Endothelial cell of umbilical vein (primary cell): ENCODE measurements at regions not wholly inside any gene's neighbourhood (a gene's known extent, or its start where the extent isn't known, plus 50 kb on each side); places are given as distances from the start of the nearest gene placed in this dataset.

ENCODE experiments used
- BruUV-seq: library from RNA; stranded (reverse); fragments of 400-500 nt; replicated peaks from 2 replicates; lab custom pipeline; 2021; lab: Mats Ljungman, UMichigan
- CTCF ChIA-PET: fragments of 300-600, 350-600 bp; sonication (Branson Sonifier 250); formaldehyde crosslinking; loops from one replicate; lab custom pipeline; 2021; ENCODE audit warnings: antibody characterized with exemption, inconsistent platforms; lab: Charles Lee
- POLR2A ChIA-PET: fragments of 300-600, 350-600 bp; sonication (Branson Sonifier 250); formaldehyde crosslinking; loops from one replicate; lab custom pipeline; 2021; ENCODE audit warnings: antibody characterized with exemption, inconsistent platforms; lab: Charles Lee
- DNase-seq: peaks from one replicate; pipeline ENCODE4 v3.0.0-alpha.2; 2011; ENCODE audit warnings: low read depth, low spot score
- FAIRE-seq: peaks from 2 replicates; lab custom pipeline; 2011; peaks lifted over from hg19 to GRCh38; lab: Jason Lieb, UNC
- H2AFZ ChIP-seq: 2 replicates; pipeline ENCODE4 v1.6.0; 2012; ENCODE audit warnings: low read depth, low read length, control low read depth, inconsistent platforms
- H3K27ac ChIP-seq: 2 replicates; pipeline ENCODE4 v1.5.1; 2011; ENCODE audit warnings: low read depth, mild to moderate bottlenecking, control low read depth, low read length, moderate library complexity; ENCODE audit not compliant: insufficient read depth
- H3K27me3 ChIP-seq, 2 experiments: 2 replicates each; pipeline versions ENCODE4 v1.6.0 to v1.6.1; 2011; ENCODE audit warnings: low read length in 2 of 2, mixed read lengths in 1 of 2; ENCODE audit not compliant: control insufficient read depth in 2 of 2, insufficient read depth in 2 of 2
- H3K36me3 ChIP-seq, 2 experiments: 2 replicates in 1 of 2; 3 replicates in 1 of 2; pipeline ENCODE4 v1.5.1; 2011; ENCODE audit warnings: low read length in 2 of 2, mild to moderate bottlenecking in 1 of 2, moderate library complexity in 1 of 2; ENCODE audit not compliant: control insufficient read depth in 2 of 2, insufficient read depth in 2 of 2; ENCODE audit errors: extremely low read depth in 1 of 2
- H3K4me1 ChIP-seq: 3 replicates; pipeline ENCODE4 v1.5.1; 2011; ENCODE audit warnings: mild to moderate bottlenecking, low read length; ENCODE audit not compliant: control insufficient read depth, insufficient read depth; ENCODE audit errors: extremely low read depth
- H3K4me2 ChIP-seq: 2 replicates; pipeline ENCODE4 v1.6.1; 2011; ENCODE audit warnings: low read length, control low read depth, mixed read lengths; ENCODE audit not compliant: insufficient read depth
- H3K4me3 ChIP-seq, 3 experiments: fragments of 200-600 bp in 1 of 3; sonication (generic), shearing (Covaris generic) in 1 of 3; replicated peaks in 1 of 3; 2 replicates each; pipeline ENCODE4 v1.5.1; 2011 to 2016; ENCODE audit warnings: control low read depth in 3 of 3, low read length in 3 of 3, mild to moderate bottlenecking in 2 of 3, inconsistent platforms in 1 of 3, low read depth in 1 of 3, moderate library complexity in 1 of 3; ENCODE audit not compliant: insufficient read depth in 1 of 3
- H3K79me2 ChIP-seq: 2 replicates; pipeline ENCODE4 v1.6.0; 2012; ENCODE audit warnings: low read length, inconsistent platforms; ENCODE audit not compliant: control insufficient read depth, insufficient read depth
- H3K9ac ChIP-seq: replicated peaks from 2 replicates; pipeline ENCODE3; 2011; ENCODE audit warnings: low read length, control low read depth; ENCODE audit not compliant: insufficient read depth; ENCODE audit errors: extremely low read depth
- H3K9me1 ChIP-seq: replicated peaks from 3 replicates; pipeline ENCODE4 v1.6.0; 2011; ENCODE audit warnings: mild to moderate bottlenecking, low read length; ENCODE audit not compliant: control insufficient read depth, insufficient read depth; ENCODE audit errors: extremely low read depth
- H3K9me3 ChIP-seq: replicated peaks from 2 replicates; pipeline ENCODE4 v1.5.1; 2012; ENCODE audit warnings: low read length, inconsistent platforms; ENCODE audit not compliant: control insufficient read depth, insufficient read depth
- H4K20me1 ChIP-seq: replicated peaks from 2 replicates; pipeline ENCODE3; 2011; ENCODE audit warnings: mild to moderate bottlenecking, low read length; ENCODE audit not compliant: control insufficient read depth, insufficient read depth; ENCODE audit errors: extremely low read depth
- EZH2 ChIP-seq: IDR thresholded peaks from 2 replicates; pipeline ENCODE4 v1.6.1; 2012; ENCODE audit warnings: borderline replicate concordance, low read depth, mild to moderate bottlenecking, moderate library complexity, low read length, inconsistent platforms; ENCODE audit not compliant: severe bottlenecking
- FOS ChIP-seq: IDR thresholded peaks from 2 replicates; pipeline ENCODE4 v1.6.1; 2011; ENCODE audit warnings: mild to moderate bottlenecking, low read length, moderate library complexity, borderline replicate concordance; ENCODE audit not compliant: insufficient read depth
- GATA2 ChIP-seq: IDR thresholded peaks from 2 replicates; pipeline ENCODE4 v1.7.0; 2011; ENCODE audit warnings: low read depth, mild to moderate bottlenecking, moderate library complexity, mixed read lengths, low read length; ENCODE audit not compliant: insufficient read length, insufficient read depth
- JUN ChIP-seq: IDR thresholded peaks from 2 replicates; pipeline ENCODE4 v1.6.1; 2011; ENCODE audit warnings: borderline replicate concordance, low read depth; ENCODE audit not compliant: insufficient read length, insufficient read depth
- MYC ChIP-seq: IDR thresholded peaks from one replicate; pipeline ENCODE4 v1.6.1; 2011; ENCODE audit warnings: mild to moderate bottlenecking, low read depth, low read length
- POLR2A ChIP-seq: IDR thresholded peaks from 2 replicates; pipeline ENCODE4 v1.6.1; 2012; ENCODE audit warnings: low read depth, mild to moderate bottlenecking, control low read depth, low read length
- POLR2AphosphoS5 ChIP-seq: IDR thresholded peaks from 2 replicates; pipeline ENCODE4 v1.6.1; 2012; ENCODE audit warnings: low read depth, mild to moderate bottlenecking, control low read depth, low read length, moderate library complexity; ENCODE audit not compliant: insufficient read depth
- dilution Hi-C: fragments of 300-500 bp; cut with MboI; formaldehyde crosslinking; loops from one replicate; pipeline ENCODE4 v1.15.0; 2019; ENCODE audit warnings: low sequenced_read_pairs; ENCODE audit not compliant: extremely low pct_ligation_motif_present
- intact Hi-C: fragments of 100-400 bp; cut with micrococcal nuclease; formaldehyde crosslinking; loops from one replicate; pipeline ENCODE4 v1.10.0; 2022
- TF ChIP-seq, protein P1 (sequence below), 2 donors: IDR thresholded peaks; 1 replicate in 1 of 2; 2 replicates in 1 of 2; pipeline ENCODE4 v1.5.1; 2011; ENCODE audit warnings: low read length in 2 of 2, mild to moderate bottlenecking in 2 of 2, moderate library complexity in 2 of 2, control low read depth in 1 of 2, inconsistent platforms in 1 of 2, low read depth in 1 of 2; ENCODE audit not compliant: insufficient read depth in 1 of 2; ENCODE audit errors: extremely low read depth in 1 of 2
- TF ChIP-seq, protein P2 (sequence below): IDR thresholded peaks from 2 replicates; pipeline ENCODE4 v1.6.1; 2011; ENCODE audit not compliant: insufficient read depth, insufficient read length

DNA sequence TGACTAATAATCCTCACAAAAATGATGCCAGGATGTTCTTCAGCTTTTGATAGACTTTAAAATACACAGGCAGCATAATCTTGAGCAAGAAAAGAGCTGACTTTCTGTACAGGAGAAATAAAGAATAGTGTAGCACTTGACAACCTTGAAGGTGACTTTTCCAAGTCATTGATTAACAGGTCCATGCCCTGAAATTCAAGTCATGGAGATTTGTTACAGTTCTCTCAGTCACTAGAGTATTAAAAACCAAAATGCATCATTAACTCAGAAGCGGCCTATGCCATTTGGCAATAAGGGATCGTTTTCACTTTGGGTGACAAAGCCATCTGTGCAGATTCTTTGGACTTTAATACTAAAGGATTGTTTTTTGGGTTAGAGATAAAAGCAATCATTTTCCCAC lies 692.7 kb upstream of the SGO1 start:
- H3K9me3 ChIP-seq: no peaks in the 10 kb centered on the region
- intact Hi-C loops: no loop called here
- dilution Hi-C loops: no loop called here
- H3K9ac ChIP-seq: no peak overlapping the region
- POLR2A ChIA-PET: no interaction called here
- H2AFZ ChIP-seq: no peak overlapping the region
- H3K27me3 ChIP-seq: no peaks in the 10 kb centered on the region
- no peak overlapping the region for H3K4me3 ChIP-seq
- no peaks in the 10 kb centered on the region for H4K20me1 ChIP-seq
- CTCF ChIA-PET: no interaction called here
- H3K4me1 ChIP-seq: no peaks in the 10 kb centered on the region
- FAIRE-seq (no peak), DNase-seq (no peak)
- H3K4me2 ChIP-seq: no peak overlapping the region
- no peaks in the 10 kb centered on the region for H3K36me3 ChIP-seq
- H3K9me1 ChIP-seq: no peaks in the 10 kb centered on the region
- H3K27ac ChIP-seq: no peak overlapping the region
- BruUV-seq: no TSS peak
- TF ChIP-seq GATA2 (no peak), FOS (no peak), MYC (no peak), POLR2AphosphoS5 (no peak), JUN (no peak), POLR2A (no peak)
- TF ChIP-seq, protein P1, sequence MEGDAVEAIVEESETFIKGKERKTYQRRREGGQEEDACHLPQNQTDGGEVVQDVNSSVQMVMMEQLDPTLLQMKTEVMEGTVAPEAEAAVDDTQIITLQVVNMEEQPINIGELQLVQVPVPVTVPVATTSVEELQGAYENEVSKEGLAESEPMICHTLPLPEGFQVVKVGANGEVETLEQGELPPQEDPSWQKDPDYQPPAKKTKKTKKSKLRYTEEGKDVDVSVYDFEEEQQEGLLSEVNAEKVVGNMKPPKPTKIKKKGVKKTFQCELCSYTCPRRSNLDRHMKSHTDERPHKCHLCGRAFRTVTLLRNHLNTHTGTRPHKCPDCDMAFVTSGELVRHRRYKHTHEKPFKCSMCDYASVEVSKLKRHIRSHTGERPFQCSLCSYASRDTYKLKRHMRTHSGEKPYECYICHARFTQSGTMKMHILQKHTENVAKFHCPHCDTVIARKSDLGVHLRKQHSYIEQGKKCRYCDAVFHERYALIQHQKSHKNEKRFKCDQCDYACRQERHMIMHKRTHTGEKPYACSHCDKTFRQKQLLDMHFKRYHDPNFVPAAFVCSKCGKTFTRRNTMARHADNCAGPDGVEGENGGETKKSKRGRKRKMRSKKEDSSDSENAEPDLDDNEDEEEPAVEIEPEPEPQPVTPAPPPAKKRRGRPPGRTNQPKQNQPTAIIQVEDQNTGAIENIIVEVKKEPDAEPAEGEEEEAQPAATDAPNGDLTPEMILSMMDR (IDR thresholded peaks at IDR 0.05; ENCODE audit: extremely low read depth in 1 of 2, insufficient read depth in 1 of 2, low read depth in 1 of 2, low read length in 2 of 2): no peak
- no peaks in the 10 kb centered on the region for H3K79me2 ChIP-seq

DNA sequence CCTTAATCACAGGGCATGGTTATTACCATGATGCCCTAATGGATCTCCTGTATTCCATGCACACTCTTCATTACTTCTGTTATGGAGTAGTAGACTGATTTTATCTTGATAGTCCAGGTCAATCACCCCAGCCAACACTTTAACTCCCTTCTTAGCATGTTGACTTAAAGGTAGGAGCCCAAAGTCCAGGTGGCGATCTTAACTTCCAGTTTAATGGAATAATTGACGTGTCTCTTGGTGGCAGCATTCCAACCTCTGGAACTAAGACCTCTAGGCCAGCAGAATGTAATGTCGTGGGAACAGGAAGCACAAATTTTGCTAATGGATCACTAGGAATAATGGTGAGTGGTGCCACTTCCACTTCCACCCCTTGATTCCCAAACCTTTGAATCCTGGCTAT lies 687.2 kb upstream of the SGO1 start:
- H3K9me1 ChIP-seq: no peaks in the 10 kb centered on the region
- TF ChIP-seq POLR2A (no peak), MYC (no peak), GATA2 (no peak), FOS (no peak), JUN (no peak), POLR2AphosphoS5 (no peak), EZH2 (no peak)
- TF ChIP-seq, protein P2, sequence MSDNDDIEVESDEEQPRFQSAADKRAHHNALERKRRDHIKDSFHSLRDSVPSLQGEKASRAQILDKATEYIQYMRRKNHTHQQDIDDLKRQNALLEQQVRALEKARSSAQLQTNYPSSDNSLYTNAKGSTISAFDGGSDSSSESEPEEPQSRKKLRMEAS: no peak
- TF ChIP-seq, protein P1 (IDR thresholded peaks at IDR 0.05; ENCODE audit: extremely low read depth in 1 of 2, insufficient read depth in 1 of 2, low read depth in 1 of 2, low read length in 2 of 2): no peak
- dilution Hi-C loops (no loop called here), intact Hi-C loops (no loop called here)
- no peaks in the 10 kb centered on the region for H3K9me3 ChIP-seq
- no peak for DNase-seq
- no peak overlapping the region for H3K9ac ChIP-seq
- H3K27ac ChIP-seq: no peak overlapping the region
- no peaks in the 10 kb centered on the region for H3K27me3 ChIP-seq
- ChIA-PET CTCF (no interaction called here), POLR2A (no interaction called here)
- H3K36me3 ChIP-seq: no peaks in the 10 kb centered on the region
- no peaks in the 10 kb centered on the region for H3K79me2 ChIP-seq
- BruUV-seq: no TSS peak
- FAIRE-seq: no peak
- H3K4me3 ChIP-seq: no peak overlapping the region
- no peak overlapping the region for H3K4me2 ChIP-seq
- no peaks in the 10 kb centered on the region for H4K20me1 ChIP-seq
- no peaks in the 10 kb centered on the region for H3K4me1 ChIP-seq
- no peak overlapping the region for H2AFZ ChIP-seq
